GM21390 (cell line): ENCODE measurements at regions not wholly inside any gene's neighbourhood (a gene's known extent, or its start where the extent isn't known, plus 50 kb on each side); places are given as distances from the start of the nearest gene placed in this dataset.

Experiments
- ATAC-seq: cut with Tn5 transposase; IDR thresholded peaks from one replicate; pipeline ENCODE4 v1.9.1; 2021; ENCODE audit not compliant: unreplicated experiment

- no peak for ATAC-seq
Measured at GRCh38 chr5:159639590-159639989, 276.7 kb upstream of the ADRA1B start.

GRCh38 chr5:159640446-159640845, 275.8 kb upstream of the ADRA1B start:
- ATAC-seq, result no peak

DNA sequence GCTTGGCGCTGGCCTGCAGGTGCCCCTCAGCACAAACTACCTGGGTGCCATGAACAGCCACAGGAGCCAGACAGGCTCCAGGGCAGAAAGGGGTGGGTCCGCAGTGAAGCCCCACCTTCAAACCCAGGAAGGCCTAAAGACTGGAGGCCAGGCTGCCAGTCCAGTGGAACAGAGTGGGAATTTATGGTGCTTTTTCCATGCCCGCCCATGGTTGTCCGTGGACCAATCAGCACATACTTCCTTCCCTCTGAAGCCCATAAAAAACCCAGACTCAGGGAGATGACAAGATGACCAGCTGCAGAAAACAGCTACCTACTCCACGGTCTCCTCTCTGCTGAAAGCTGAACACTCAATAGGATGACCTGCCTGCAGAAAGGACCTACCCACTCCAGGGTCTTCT, 275.4 kb upstream of the ADRA1B start:
- no peak for ATAC-seq

DNA sequence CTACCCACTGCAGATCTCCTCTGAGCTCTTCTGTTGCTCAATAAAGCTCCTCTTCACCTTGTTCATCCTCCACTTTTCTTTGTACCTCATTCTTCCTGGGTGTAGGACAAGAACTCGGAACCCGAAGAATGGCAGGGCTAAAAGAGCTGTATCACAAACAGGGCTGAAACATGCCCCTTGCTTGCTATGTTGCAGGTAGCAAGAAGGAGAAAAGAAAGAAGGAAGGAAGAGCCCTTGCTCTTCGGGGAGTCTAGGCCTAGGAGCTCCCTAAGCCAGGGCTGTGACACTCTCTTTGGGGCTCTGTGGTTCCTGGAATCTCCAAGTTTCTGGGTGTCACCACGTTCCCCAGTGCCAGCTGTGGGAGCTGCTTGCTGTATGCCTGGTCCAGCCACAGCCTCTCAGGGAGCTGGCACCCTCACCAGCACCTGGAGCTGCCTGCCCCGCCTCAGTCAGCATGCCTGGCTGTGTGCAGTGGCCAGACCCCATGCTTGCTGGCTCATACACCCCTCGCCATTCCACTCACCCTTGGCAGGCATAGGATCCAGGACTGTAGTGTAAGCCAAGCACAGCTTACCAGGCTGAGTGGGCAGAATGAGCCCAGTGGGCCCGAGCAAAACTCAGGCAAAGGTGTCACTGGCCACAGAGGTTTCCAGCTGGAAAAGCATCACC, 274.8 kb upstream of the ADRA1B start:
- no peak for ATAC-seq

GRCh38 chr5:159642379-159642778, 273.9 kb upstream of the ADRA1B start:
- ATAC-seq, result no peak

- ATAC-seq, result no peak
Measured at GRCh38 chr5:159644053-159644452, 272.2 kb upstream of the ADRA1B start.

DNA sequence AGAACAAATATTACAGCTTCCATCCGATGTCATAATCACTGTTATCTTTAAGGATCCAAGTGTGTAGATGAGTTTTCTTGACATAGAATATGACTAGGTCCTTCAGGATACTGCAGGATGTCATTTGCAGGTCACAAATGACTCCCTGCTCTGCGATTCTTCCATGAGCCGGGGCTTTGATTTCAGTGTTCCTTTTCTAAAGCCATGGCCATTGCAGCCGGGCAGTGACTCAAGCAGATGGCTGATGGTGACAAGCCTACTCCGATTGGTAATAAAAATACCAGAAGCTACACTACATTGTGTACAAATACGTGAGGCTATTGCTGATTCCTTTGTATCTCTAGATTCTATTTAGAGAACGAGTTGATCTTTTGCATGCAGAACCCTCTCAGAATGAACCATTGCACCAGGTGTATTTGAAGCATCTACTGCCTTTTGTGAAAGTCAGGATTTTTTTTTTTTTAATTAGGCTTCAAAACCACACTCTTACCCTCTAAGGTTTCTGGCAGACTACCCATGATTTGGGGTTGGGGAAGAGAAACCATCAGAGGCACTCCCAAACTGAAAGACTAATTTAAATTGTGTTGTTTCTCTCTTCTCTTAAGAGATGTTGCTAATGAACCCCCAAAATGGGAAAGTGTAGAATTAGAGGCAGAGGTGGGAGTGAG, 271.0 kb upstream of the ADRA1B start:
- no peak for ATAC-seq

- no peak for ATAC-seq
Measured at GRCh38 chr5:159650803-159651202, 265.5 kb upstream of the ADRA1B start.

DNA sequence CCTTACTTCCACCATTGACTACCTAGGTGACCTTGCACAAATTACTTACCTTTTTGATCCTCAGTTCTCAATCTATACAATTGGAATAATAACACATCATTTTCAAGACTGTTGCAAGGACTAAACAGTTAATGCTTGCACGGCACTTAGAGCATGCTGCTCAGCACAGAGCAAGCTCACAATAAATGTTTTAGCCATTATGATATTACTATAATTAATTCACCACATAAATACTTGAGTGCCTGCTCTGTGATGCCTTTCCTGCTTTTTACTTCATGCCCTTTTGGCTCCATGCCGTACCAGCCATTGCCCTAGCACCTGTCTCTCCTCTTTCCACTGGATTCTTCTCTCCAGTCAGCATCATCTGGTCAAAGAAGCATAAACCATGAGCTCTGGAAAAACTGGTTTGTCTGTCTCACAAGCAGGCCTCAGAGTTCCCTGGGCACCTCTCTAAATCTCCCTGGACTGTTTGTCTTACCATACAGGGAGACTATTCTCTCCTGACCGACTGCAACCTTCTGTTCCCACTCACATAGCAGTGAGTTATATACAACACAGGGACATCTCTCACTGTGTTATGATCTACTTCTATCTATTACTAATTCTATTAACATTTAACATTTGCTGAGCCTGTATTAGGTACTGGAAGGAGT, 260.4 kb upstream of the ADRA1B start:
- no peak for ATAC-seq

GRCh38 chr5:159657298-159657697, 259.0 kb upstream of the ADRA1B start:
- ATAC-seq, result no peak

DNA sequence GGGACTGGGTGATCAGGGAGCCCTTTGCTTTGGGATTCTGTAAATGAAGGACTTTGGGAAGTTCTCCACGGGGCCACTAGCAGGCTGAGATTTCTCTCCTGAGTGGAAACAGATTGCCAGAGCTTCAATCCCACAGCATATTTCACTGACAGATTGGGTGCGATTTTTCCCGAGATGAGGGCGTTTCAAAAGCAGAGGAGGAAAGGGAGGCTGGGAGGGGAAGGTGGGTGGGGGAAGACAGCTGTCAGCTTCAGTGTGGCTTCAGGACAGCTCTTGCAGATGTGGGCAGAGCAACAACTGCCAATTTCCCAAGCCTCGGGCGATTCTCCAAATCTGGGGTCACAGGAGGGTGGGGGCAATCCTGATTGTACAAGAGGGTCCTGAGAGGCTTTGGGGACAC, 258.5 kb upstream of the ADRA1B start:
- no peak for ATAC-seq

- ATAC-seq, result no peak
Measured at GRCh38 chr5:159658266-159658925, 257.9 kb upstream of the ADRA1B start.

GRCh38 chr5:159660401-159660800, 255.9 kb upstream of the ADRA1B start:
- ATAC-seq, result no peak

GRCh38 chr5:159663986-159664385, 252.3 kb upstream of the ADRA1B start:
- no peak for ATAC-seq

- no peak for ATAC-seq
Measured at GRCh38 chr5:159667286-159667685, 249.0 kb upstream of the ADRA1B start.

GRCh38 chr5:159668556-159668955, 247.7 kb upstream of the ADRA1B start:
- no peak for ATAC-seq

DNA sequence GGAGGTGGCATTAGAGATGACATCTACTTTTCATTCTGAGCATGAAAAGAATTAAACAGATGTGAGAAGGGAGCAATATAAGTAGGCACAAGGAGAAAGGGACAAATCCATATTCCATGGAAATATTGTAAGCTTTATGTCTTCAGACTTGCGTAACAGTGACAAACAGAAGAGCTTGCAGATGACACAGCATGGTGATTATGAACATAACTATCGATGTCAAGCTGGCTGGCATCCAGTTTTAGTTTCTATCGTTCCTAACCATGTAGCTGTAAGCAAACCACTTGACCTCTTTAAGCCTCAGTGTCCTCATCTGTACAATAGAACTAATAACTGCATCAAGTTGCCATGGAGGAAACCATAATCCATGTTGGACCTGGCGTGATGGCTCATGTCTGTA, 246.7 kb upstream of the ADRA1B start:
- no peak for ATAC-seq

DNA sequence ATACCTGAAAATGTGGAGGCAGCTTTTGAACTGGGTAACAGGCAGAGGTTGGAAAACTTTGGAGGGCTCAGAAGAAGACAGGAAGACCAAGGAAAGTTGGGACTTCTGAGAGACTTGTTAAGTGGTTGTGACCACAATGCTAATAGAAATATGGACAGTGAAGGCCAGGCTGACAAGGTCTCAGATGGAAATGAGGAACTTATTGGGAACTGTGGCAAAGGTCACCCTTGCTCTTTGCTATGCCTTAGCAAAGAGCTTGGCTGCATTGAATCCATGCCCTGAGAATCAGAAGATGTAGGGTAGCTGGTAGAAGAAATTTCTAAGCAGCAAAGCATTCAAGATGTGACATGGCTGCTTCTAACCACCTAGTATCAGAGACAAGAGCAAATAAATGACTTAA, 244.4 kb upstream of the ADRA1B start:
- ATAC-seq, result no peak

DNA sequence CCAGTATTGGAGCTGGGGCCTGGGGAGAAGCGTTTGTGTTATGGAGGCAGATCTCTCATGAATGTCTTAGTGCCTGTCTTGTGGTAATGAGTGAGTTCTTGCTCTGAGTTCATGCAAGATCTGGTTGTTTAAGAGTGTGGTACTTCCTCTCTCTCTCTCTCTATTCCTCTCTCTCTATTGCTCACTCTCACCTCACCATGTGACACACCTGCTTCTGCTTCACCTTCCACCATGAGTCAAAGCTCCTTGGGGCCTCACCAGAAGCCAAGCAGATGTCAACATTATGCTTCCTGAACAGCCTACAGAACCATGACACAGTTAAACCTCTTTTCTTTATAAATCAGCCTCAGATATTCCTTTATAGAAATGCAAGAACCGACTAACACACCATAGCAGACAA, 242.7 kb upstream of the ADRA1B start:
- ATAC-seq, result no peak

DNA sequence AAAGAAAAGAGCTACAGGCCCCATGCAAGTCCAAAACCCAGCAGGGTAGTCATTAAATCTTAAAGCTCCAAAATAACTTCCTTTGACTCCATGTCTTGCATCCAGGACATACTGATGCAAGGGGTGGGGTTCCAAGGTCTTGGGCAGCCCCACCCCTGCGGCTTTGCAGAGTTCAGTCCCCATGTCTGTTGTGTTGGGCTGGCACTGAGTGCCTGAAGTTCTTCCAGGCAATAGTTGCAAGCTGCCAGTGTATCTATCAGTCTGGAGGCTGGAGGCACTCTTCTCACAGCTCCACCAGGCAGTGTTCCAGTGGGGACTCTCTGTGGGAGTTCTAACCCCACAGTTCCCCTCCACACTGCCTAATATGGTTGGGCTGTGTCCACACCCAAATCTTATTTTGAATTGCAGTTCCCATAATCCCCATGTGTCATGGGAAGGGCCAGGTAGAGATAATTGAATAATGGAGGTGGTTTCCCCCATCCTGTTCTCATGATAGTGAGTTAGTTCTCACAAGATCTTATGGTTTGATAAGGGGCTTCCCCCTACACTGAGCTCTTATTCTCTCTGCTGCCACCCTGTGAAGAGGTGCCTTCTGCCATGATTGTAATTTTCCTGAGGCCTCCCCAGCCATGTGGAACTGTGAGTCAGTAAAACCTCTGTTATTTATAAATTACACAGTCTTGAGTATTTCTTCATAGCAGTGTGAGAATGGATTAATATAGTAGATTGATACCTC, 237.5 kb upstream of the ADRA1B start:
- no peak for ATAC-seq

- no peak for ATAC-seq
Measured at GRCh38 chr5:159680095-159680494, 236.2 kb upstream of the ADRA1B start.
